Heart left ventricle (tissue), 13 donors: ENCODE measurements at regions not wholly inside any gene's neighbourhood (a gene's known extent, or its start where the extent isn't known, plus 50 kb on each side); places are given as distances from the start of the nearest gene placed in this dataset.

ENCODE experiments used
- CTCF ChIP-seq, 12 donors: fragments of 200-600 bp; sonication (generic) in 4 of 12; IDR thresholded peaks; one replicate each; pipeline versions ENCODE4 v1.5.0 to v1.8.0; 2018 to 2022; ENCODE audit warnings: antibody characterized with exemption in 12 of 12, mild to moderate bottlenecking in 5 of 12
- POLR2A ChIP-seq, 2 donors: fragments of 450-650 bp; IDR thresholded peaks; one replicate each; pipeline ENCODE4 v1.6.1; 2017; ENCODE audit warnings: antibody characterized with exemption in 2 of 2, mild to moderate bottlenecking in 2 of 2, moderate library complexity in 2 of 2
- donor health status: ischemic (EF 13 %, LVEDD 7.1; RV severe dilation, severe dysfunction).
- donor health status: DM: no; HTN: yes; CAD: no.
- donor health status: DM: no; HTN: no; CAD: no.
- donor health status: ischemic (EF 25% LVEDD 6.9; RV normal size, moderate dysfunction).
- donor health status: ischemic (EF 25% LVEDD 5.7; RV mildly dilated, moderate dysfunction).
- donor health status: ischemic (EF 35%, LVEDD 5.7; RV mildly dilated, moderate dysfunction).
- donor health status: nonischemic (EF 11% LVEDD 7.7; RV severe dilation, severe dysfunction).
- donor health status: DM: yes; HTN: yes; CAD: no.
- donor health status: PGD.
- donor health status: ischemic (EF 29% LVEDD 5.4; RV normal size, mild dysfunction).
- donor health status: nonischemic (EF 23%, LVEDD 6.1; RV moderate dilation, normal function).

- TF ChIP-seq CTCF (IDR thresholded peaks at IDR 0.05) (no peak), POLR2A (IDR thresholded peaks at IDR 0.05) (no peak)
Measured at GRCh38 chr19:31574251-31574973, 225.2 kb upstream of the TSHZ3 start.
